Renal cortex interstitium (tissue), 11 donors: ENCODE measurements at regions not wholly inside any gene's neighbourhood (a gene's known extent, or its start where the extent isn't known, plus 50 kb on each side); places are given as distances from the start of the nearest gene placed in this dataset.
"Not testable (repeated sequence)": the region's sequence is repeated elsewhere in the genome, so short reads cannot be mapped to it uniquely, and the experiment has no call there.

Experiments used
- DNase-seq, 11 donors: peaks; one replicate each; pipeline ENCODE4 v3.0.0-alpha.2; 2013; ENCODE audit warnings: low read depth in 9 of 11, low spot score in 4 of 11; ENCODE audit errors: extremely low read depth in 1 of 11

GRCh38 chr5:162852134-162852533 is 585.3 kb upstream of the CCNG1 start:
- no peak for DNase-seq

DNA sequence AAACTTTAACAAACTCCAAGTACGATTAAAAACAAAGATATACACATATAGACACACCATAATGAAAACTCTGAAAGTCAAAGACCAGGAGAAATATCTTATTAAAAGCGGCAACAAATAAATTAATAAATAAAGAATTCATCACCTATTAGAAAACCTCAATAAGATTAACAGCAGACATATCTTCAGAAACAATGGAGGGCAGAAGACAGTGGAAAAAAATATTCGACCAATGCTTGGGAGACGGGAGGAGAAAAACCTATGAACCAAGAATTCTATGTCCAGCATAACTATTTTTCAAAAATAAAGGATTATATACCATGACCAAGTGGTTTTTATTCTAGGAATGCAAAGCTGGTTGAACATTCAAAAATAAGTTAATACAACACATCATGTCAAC is 578.6 kb upstream of the CCNG1 start:
- no peak for DNase-seq

DNA sequence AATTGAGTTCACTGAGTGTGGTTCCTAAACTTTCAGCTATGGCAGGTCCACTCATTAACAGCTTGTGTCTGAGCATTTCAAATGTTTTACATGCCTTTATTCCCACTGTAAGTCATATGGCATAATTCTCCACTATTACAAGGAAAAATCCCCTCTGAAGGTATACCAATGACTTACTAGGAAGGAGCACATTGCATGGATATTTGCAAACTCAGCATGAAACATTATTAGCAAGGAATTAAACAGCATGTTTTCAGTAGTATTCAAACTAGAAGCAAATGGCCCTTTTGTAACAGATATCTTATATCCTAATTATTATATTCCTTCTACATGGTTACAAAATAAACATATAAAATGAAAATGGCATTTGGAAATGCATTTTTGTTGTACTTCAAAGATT is 566.4 kb upstream of the CCNG1 start:
- DNase-seq = no peak

- no peak for DNase-seq
Measured at GRCh38 chr5:162882629-162883028, 554.8 kb upstream of the CCNG1 start.

- DNase-seq = no peak
Measured at GRCh38 chr5:162886717-162887116, 550.7 kb upstream of the CCNG1 start.

DNA sequence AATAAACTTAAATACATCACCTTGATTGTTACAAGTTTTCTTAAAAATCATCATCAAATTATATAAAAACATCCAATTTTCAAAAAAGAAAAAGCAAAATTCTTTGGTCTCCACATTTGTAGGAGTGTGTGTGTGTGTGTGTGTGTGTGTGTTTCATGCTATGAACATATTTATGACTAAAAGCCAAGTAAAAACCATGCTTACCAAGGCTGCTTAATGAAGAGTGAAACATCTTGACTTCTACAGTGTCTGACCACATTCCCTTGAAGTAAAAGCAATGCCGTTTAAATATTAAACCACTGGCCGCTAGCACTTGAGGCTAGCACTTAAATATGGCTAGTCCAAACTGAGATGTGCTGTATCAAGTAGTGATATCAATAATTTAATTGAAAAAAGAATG is 549.1 kb upstream of the CCNG1 start:
- DNase-seq = peak in 2 of 11 donors; percentile 0 to 10

- DNase-seq = no peak
Measured at GRCh38 chr5:162911873-162912272, 525.5 kb upstream of the CCNG1 start.

- DNase-seq = no peak
Measured at GRCh38 chr5:162916368-162916767, 521.0 kb upstream of the CCNG1 start.

DNA sequence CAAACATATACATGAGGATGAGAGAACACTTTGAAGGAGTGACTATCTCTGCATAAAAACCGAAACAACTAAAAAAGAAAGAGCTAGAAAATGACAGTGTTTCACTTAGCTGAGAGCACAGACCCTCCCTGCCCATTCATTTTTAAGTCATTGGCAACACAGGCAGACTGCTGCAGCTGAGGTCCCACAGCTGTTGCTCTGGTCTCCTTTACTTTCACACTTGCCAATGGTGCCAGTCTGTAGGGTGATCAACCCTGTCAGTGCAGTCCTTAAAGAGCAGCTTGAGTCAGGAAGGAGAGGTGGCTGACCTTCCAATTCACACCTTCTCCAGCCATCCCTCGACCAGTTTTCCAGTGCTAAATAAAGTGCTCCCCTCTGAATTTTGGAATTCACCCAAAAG is 508.3 kb upstream of the CCNG1 start:
- DNase-seq = no peak

DNA sequence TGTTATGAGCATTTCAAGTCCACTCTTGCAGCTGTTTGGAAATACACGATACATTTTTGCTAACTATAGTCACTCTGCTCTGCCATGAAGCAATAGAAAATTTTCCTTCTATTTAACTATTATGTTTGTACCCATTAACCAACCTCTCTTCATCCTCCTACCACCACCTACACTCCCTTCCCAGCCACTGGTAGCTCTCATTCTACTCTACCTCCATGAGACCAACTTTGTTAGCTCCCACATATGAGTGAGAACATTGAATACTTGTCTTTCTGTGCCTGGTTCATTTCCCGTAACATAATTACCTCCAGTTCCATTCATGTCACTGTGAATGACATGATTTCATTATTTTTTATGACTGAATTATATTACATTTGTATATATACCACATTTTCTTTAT is 505.9 kb upstream of the CCNG1 start:
- no peak for DNase-seq

GRCh38 chr5:162939991-162940390 is 497.4 kb upstream of the CCNG1 start:
- DNase-seq = peak in 8 of 11 donors; percentile 1 to 48 (median 28)

GRCh38 chr5:162948677-162949076 is 488.7 kb upstream of the CCNG1 start:
- DNase-seq = no peak

DNA sequence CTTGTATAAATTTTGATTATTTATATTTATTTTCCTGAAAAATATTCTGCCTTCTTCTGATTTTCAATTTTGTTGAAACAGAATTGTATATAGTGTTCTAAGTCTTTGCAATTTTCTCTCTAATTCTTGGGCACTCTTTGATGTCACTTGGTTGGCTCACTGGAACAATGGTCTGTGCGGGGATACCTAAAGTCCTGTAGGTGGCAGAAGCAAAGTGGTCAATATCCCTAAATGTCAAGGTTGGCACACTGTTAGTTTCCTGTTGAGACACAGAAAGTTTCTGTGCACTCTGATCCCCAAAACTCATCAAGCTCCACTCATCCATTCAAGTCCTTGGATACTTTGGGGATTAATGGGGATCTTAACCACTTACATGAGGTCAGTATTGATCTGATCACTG is 480.8 kb upstream of the CCNG1 start:
- DNase-seq = no peak

- DNase-seq = not testable (repeated sequence)
Measured at GRCh38 chr5:162964144-162964543, 473.3 kb upstream of the CCNG1 start.

- no peak for DNase-seq
Measured at GRCh38 chr5:162990063-162990462, 447.3 kb upstream of the CCNG1 start.

DNA sequence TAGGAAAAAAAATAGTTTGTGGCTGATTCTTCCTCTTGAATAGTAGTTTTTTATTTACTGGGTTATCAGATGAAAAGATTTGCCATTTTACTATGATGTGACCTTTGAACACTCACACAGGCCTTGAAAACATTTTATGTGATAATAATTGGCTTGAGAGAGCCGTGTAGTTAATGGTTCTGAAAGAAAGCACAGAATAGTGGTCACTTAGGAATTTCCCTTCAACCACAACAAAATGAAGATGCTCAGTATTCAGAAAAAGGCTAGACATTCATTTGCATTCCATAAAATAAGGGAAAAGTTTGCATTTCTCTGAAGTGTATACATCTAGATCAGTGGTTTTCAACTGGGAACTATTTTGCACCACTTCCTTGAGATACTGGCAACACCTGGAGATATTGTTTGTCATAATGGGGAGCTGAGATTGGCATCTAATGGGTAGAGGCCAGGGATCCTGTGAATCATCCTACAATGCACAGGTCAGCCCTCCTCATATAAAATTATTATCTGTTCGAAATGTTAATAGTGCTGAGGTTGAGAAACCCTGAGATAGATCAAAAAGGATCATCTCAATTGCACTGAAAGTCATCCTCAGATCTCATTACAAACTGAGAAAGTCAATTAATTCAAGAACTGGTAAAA is 446.4 kb upstream of the CCNG1 start:
- DNase-seq = no peak

DNA sequence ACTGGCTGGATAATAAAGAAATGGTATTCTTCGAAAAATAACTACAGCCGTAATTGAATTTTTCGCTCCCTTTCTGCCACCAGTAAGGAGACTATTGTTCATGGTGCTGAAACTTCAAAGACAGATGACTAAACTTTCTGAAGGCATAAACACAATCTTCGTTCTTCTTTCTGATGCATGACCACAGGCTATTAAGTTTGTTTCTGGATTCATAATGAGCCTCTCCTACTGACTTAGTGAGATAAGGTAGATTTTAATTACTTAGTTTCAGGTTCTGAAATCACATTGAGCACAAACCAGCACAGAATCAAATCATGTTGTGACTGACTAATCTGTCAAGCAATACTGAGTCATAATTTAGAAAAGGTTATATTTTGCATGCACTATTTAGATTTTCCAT is 441.8 kb upstream of the CCNG1 start:
- no peak for DNase-seq

GRCh38 chr5:162996053-162996452 is 441.3 kb upstream of the CCNG1 start:
- no peak for DNase-seq

DNA sequence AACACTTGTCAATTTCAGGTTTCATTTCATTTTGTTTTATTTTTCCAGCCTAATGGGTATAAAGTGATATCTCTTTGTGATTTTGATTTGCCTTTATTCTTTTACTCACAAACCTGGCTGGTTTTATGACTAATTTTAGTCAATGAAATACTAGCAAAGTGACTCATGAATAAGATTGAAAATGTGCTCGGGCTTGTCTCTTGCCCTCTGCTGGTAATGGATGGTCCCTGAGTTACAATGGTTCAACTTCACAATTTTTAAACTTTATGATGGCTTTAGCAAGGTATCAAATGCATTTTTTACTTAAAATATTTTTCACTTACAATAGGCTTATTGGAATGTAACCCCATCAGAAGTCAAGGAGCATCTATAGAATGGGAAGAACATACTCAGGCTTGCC is 431.4 kb upstream of the CCNG1 start:
- no peak for DNase-seq

GRCh38 chr5:163022582-163023128 is 414.7 kb upstream of the CCNG1 start:
- DNase-seq = no peak

- peak in 7 of 11 donors; percentile 2 to 23 (median 4) for DNase-seq
Measured at GRCh38 chr5:163023846-163024245, 413.5 kb upstream of the CCNG1 start.
